Left ventricle myocardium superior (tissue), 1 donor: ENCODE measurements at regions not wholly inside any gene's neighbourhood (a gene's known extent, or its start where the extent isn't known, plus 50 kb on each side); places are given as distances from the start of the nearest gene placed in this dataset.

Experiments used
- ATAC-seq: fragments of 200-7000 bp; cut with Tn5 transposase; one replicate; pipeline ENCODE4 v1.9.1; 2020; ENCODE audit warnings: mild to moderate bottlenecking, moderate library complexity
- DNase-seq: peaks from one replicate; pipeline ENCODE4 v3.0.0-alpha.2; 2020
- intact Hi-C: fragments of 100-400 bp; cut with micrococcal nuclease; formaldehyde crosslinking; loops from one replicate; pipeline ENCODE4 v1.11.0; 2022
- donor health status: DM: no; HTN: yes; CAD: no; lungs with severe emphysema.

GRCh38 chr19:46546194-46546896 lies 50.7 kb upstream of the PNMA8B start:
- peak; percentile 66 for ATAC-seq
- intact Hi-C loops, result no loop called here
- DNase-seq, result no peak

GRCh38 chr19:46550684-46551083 lies 50.4 kb upstream of the CALM3 start:
- intact Hi-C loops, result no loop called here
- DNase-seq (no peak), ATAC-seq (no peak)

- peak; percentile 27 for ATAC-seq
- intact Hi-C loops, result no loop called here
Measured at GRCh38 chr19:46551164-46551563, 50.0 kb upstream of the CALM3 start.

More at GRCh38 chr19:46551164-46551563, 50.0 kb upstream of the CALM3 start:
- DNase-seq, result no peak
